K562 (cell line): ENCODE measurements at regions not wholly inside any gene's neighbourhood (a gene's known extent, or its start where the extent isn't known, plus 50 kb on each side); places are given as distances from the start of the nearest gene placed in this dataset.

Source experiments
- ATAC-seq: fragments of 200-7000 bp; cut with Tn5 transposase; 3 replicates; pipeline ENCODE4 v1.9.1; 2020; ENCODE audit warnings: moderate library complexity
- BruUV-seq: library from RNA; stranded (reverse); fragments of 400-500 nt; replicated peaks from 2 replicates; lab custom pipeline; 2021; lab: Mats Ljungman, UMichigan
- CTCF ChIA-PET: fragments of 300-600 bp; formaldehyde crosslinking; extraction: SDS; loops from one replicate; lab custom pipeline; 2021; ENCODE audit warnings: low intra/inter-chr PET ratio; lab: Yijun Ruan, JAX
- POLR2A ChIA-PET: fragments of 300-600, 350-650 bp; sonication (Branson Sonifier 250); formaldehyde crosslinking; extraction: SDS; loops from one replicate; lab custom pipeline; 2021; ENCODE audit warnings: antibody characterized with exemption, inconsistent platforms; lab: Yijun Ruan, JAX
- DNase-seq, 4 experiments: peaks; one replicate each; pipeline versions ENCODE4 v3.0.0 to v3.0.0-alpha.2; 2011 to 2018; ENCODE audit warnings: low spot score in 3 of 4, mixed read lengths in 3 of 4; ENCODE audit errors: extremely low read depth in 1 of 4
- FAIRE-seq: peaks from 2 replicates; lab custom pipeline; 2011; peaks lifted over from hg19 to GRCh38; lab: Jason Lieb, UNC
- H2AFZ ChIP-seq: 2 replicates; pipeline ENCODE4 v1.6.0; 2011; ENCODE audit warnings: low read depth, low read length, control low read depth, inconsistent platforms
- H3K27ac ChIP-seq: fragments of 200-600 bp; 3 replicates; pipeline ENCODE4 v1.8.0; 2011; ENCODE audit warnings: low read depth, mild to moderate bottlenecking, control low read depth, inconsistent platforms, low read length, moderate library complexity, mixed read lengths; ENCODE audit errors: extremely low read depth
- H3K27me3 ChIP-seq, 2 experiments: fragments of 300-600 bp in 1 of 2; 2 replicates in 1 of 2; 3 replicates in 1 of 2; pipeline versions ENCODE4 v1.6.0 to v1.8.0; 2011; ENCODE audit warnings: inconsistent platforms in 2 of 2, low read length in 2 of 2, mild to moderate bottlenecking in 1 of 2, mixed read lengths in 1 of 2, moderate library complexity in 1 of 2; ENCODE audit not compliant: control insufficient read depth in 2 of 2, insufficient read depth in 2 of 2
- H3K36me3 ChIP-seq: fragments of 300-600 bp; 3 replicates; pipeline ENCODE4 v1.8.0; 2011; ENCODE audit warnings: mild to moderate bottlenecking, low read length, inconsistent platforms; ENCODE audit not compliant: control insufficient read depth, insufficient read depth
- H3K4me1 ChIP-seq, 2 experiments: fragments of 200-600 bp in 1 of 2; replicated peaks in 1 of 2; 2 replicates in 1 of 2; 3 replicates in 1 of 2; pipeline versions ENCODE4 v1.5.1 to v1.8.0; 2011; ENCODE audit warnings: inconsistent platforms in 2 of 2, low read length in 2 of 2, mild to moderate bottlenecking in 1 of 2, mixed read lengths in 1 of 2, moderate library complexity in 1 of 2; ENCODE audit not compliant: control insufficient read depth in 2 of 2, insufficient read depth in 2 of 2
- H3K4me2 ChIP-seq: 2 replicates; pipeline ENCODE4 v1.6.1; 2011; ENCODE audit warnings: low read length, control low read depth, inconsistent platforms, mixed read lengths; ENCODE audit not compliant: insufficient read depth
- H3K4me3 ChIP-seq: fragments of 200-600 bp; sonication (generic), shearing (Covaris generic); 2 replicates; pipeline ENCODE4 v1.5.1; 2016; ENCODE audit warnings: control low read depth, inconsistent platforms
- H3K79me2 ChIP-seq: fragments of 200-600 bp; 3 replicates; pipeline ENCODE4 v1.8.0; 2011; ENCODE audit warnings: low read length, inconsistent platforms; ENCODE audit not compliant: control insufficient read depth, insufficient read depth
- H3K9ac ChIP-seq, 2 experiments: 2 replicates each; pipeline versions ENCODE4 v1.6.0 to v1.6.1; 2011; ENCODE audit warnings: low read depth in 2 of 2, low read length in 2 of 2, control low read depth in 1 of 2, inconsistent platforms in 1 of 2, mild to moderate bottlenecking in 1 of 2, mixed read lengths in 1 of 2; ENCODE audit not compliant: insufficient read depth in 1 of 2
- H3K9me1 ChIP-seq: one replicate; pipeline ENCODE4 v1.6.0; 2011; ENCODE audit warnings: inconsistent platforms, mild to moderate bottlenecking, low read length, moderate library complexity; ENCODE audit not compliant: control insufficient read depth, insufficient read depth
- H3K9me3 ChIP-seq: replicated peaks from 2 replicates; pipeline ENCODE4 v1.5.1; 2011; ENCODE audit warnings: low read depth, low read length, inconsistent platforms; ENCODE audit not compliant: control insufficient read depth, insufficient read depth
- H4K20me1 ChIP-seq: replicated peaks from 2 replicates; pipeline ENCODE4 v1.6.1; 2011; ENCODE audit warnings: low read length, inconsistent platforms, mixed read lengths; ENCODE audit not compliant: control insufficient read depth, insufficient read depth
- ARNT ChIP-seq, 2 experiments: fragments of 450-650 bp; IDR thresholded peaks; 2 replicates each; pipeline ENCODE4 v1.6.1; 2016; ENCODE audit warnings: mild to moderate bottlenecking in 1 of 2
- CCAR2 ChIP-seq: fragments of 200-400 bp; formaldehyde crosslinking; IDR thresholded peaks from 2 replicates; pipeline ENCODE4 v1.6.1; 2017; ENCODE audit warnings: mild to moderate bottlenecking, low read depth, low read length
- CHD2 ChIP-seq: IDR thresholded peaks from 2 replicates; pipeline ENCODE4 v1.6.1; 2011; ENCODE audit warnings: low read depth, low read length
- COPS2 ChIP-seq: fragments of 450-650 bp; conservative IDR thresholded peaks from 2 replicates; pipeline ENCODE4 v1.6.1; 2016; ENCODE audit warnings: mild to moderate bottlenecking, moderate library complexity
- FIP1L1 ChIP-seq: fragments of 200-400 bp; formaldehyde crosslinking; IDR thresholded peaks from 2 replicates; pipeline ENCODE4 v1.6.1; 2018; ENCODE audit warnings: mild to moderate bottlenecking, low read depth, low read length; ENCODE audit not compliant: poor library complexity, severe bottlenecking
- GABPB2 ChIP-seq: fragments of 250-450 bp; sonication (Bioruptor Pico); conservative IDR thresholded peaks from 2 replicates; pipeline ENCODE4 v1.5.1; 2021; ENCODE audit warnings: mild to moderate bottlenecking
- MNT ChIP-seq, 2 experiments: fragments of 450-650 bp; conservative IDR thresholded peaks; 2 replicates each; pipeline ENCODE4 v1.6.1; 2017; ENCODE audit warnings: mild to moderate bottlenecking in 2 of 2, moderate library complexity in 2 of 2
- ZNF217 ChIP-seq: sonication (generic); formaldehyde crosslinking; IDR thresholded peaks from 2 replicates; pipeline ENCODE4 v1.8.0; 2022; ENCODE audit warnings: mild to moderate bottlenecking, missing genetic modification reagents
- ZNF324 ChIP-seq: fragments of 250-450 bp; sonication (Bioruptor Pico); IDR thresholded peaks from 2 replicates; pipeline ENCODE4 v1.4.0; 2020; ENCODE audit warnings: mild to moderate bottlenecking
- ZNF407 ChIP-seq: fragments of 450-650 bp; IDR thresholded peaks from 2 replicates; pipeline ENCODE4 v1.6.1; 2016; ENCODE audit warnings: low read depth
- ZNF408 ChIP-seq: fragments of 250-450 bp; sonication (Bioruptor Pico); IDR thresholded peaks from 2 replicates; pipeline ENCODE4 v1.4.0; 2020; ENCODE audit warnings: low read depth, mild to moderate bottlenecking, moderate library complexity
- WGBS: fragments of 100-300 bp; shearing (Covaris generic); methylation state at CpG from one replicate; pipeline ENCODE4 v1.1.6; 2016; ENCODE audit warnings: low coverage, mixed read lengths; ENCODE audit not compliant: insufficient coverage; ENCODE audit errors: missing lambda C conversion rate; 5-methylcytosine and 5-hydroxymethylcytosine counted together
- in situ Hi-C: fragments of 300-500 bp; cut with MboI; formaldehyde crosslinking; loops from 4 replicates; pipeline ENCODE4 v1.15.0; 2018; ENCODE audit warnings: inconsistent platforms, mixed read lengths
- intact Hi-C: fragments of 100-400 bp; cut with micrococcal nuclease; formaldehyde crosslinking; loops from 2 replicates; pipeline ENCODE4 v1.14.2; 2022
- TF ChIP-seq, protein P1 (sequence below): fragments of 450-650 bp; IDR thresholded peaks from 2 replicates; pipeline ENCODE4 v1.6.1; 2014; ENCODE audit warnings: low read depth, mild to moderate bottlenecking, moderate library complexity, borderline replicate concordance

DNA sequence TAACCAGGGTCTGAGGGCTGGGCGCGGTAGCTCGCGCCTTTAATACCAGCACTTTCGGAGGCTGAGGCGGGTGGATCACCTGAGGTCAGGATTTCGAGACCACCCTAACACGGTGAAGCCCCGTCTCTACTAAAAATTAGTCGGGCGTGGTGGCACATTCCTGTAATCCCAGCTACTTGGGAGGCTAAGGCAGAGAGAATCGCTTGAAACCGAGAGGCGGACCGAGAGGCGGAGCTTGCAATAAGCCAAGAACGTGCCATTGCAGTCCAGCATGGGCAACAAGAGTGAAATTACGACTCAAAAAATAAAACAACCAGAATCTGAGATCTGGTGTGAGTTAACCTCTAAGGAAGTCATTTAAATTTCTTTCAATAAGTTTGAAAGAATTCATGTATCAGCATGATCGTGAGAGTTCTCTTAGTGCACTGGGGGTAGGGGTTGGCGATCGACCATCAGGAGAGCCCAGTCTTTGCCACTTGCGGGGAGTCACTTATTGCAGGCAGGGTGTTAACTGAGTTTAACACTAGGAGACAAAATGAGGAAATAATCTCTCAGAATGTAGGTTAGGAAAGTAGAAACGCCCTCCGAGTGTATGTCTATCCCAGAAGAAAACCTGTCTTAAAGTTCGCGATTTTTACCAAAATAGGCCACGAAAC lies 206.5 kb upstream of the ZNF184 start:
- intact Hi-C loops, result loop anchor here (10.0 kb wide), 1 partner anchor 495 kb away; no protein-coding TSS in a partner anchor
- no peak overlapping the region for H3K4me2 ChIP-seq
- BruUV-seq, result no TSS peak
- ChIA-PET CTCF (no interaction called here), POLR2A (no interaction called here)
- FAIRE-seq (no peak), DNase-seq (no peak), ATAC-seq (no peak)
- H3K27me3 ChIP-seq, result no peaks in the 10 kb centered on the region
- no peak overlapping the region for H2AFZ ChIP-seq
- H3K36me3 ChIP-seq, result no peaks in the 10 kb centered on the region
- peaks cover 0 to 8% of the 10 kb centered on the region in 2 experiments; a peak in 2 of 5 replicates for H3K4me1 ChIP-seq
- H3K9me1 ChIP-seq, result no peaks in the 10 kb centered on the region
- H4K20me1 ChIP-seq, result no peaks in the 10 kb centered on the region
- H3K9ac ChIP-seq, result no peak overlapping the region
- peaks cover 10% of the 10 kb centered on the region for H3K9me3 ChIP-seq
- in situ Hi-C loops, result no loop called here
- WGBS, result 92% methylated on average over 27 of the region's 27 CpGs
- H3K27ac ChIP-seq, result no peak overlapping the region
- H3K79me2 ChIP-seq, result no peaks in the 10 kb centered on the region
- H3K4me3 ChIP-seq, result no peak overlapping the region
- TF ChIP-seq ZNF324 (CRISPR knock-in tag) (no peak), ZNF217 (no peak), ZNF408 (CRISPR knock-in tag) (no peak), CCAR2 (no peak), CHD2 (no peak), MNT (conservative IDR thresholded peaks at IDR 0.05) (no peak), ZNF407 (no peak), COPS2 (no peak), ARNT (IDR thresholded peaks at IDR 0.05) (no peak), FIP1L1 (no peak), GABPB2 (no peak)
- TF ChIP-seq, protein P1, sequence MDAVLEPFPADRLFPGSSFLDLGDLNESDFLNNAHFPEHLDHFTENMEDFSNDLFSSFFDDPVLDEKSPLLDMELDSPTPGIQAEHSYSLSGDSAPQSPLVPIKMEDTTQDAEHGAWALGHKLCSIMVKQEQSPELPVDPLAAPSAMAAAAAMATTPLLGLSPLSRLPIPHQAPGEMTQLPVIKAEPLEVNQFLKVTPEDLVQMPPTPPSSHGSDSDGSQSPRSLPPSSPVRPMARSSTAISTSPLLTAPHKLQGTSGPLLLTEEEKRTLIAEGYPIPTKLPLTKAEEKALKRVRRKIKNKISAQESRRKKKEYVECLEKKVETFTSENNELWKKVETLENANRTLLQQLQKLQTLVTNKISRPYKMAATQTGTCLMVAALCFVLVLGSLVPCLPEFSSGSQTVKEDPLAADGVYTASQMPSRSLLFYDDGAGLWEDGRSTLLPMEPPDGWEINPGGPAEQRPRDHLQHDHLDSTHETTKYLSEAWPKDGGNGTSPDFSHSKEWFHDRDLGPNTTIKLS, result no peak
